HepG2 (cell line): ENCODE measurements at regions not wholly inside any gene's neighbourhood (a gene's known extent, or its start where the extent isn't known, plus 50 kb on each side); places are given as distances from the start of the nearest gene placed in this dataset.

ENCODE experiments used
- CTCF ChIP-seq: sonication (generic); formaldehyde crosslinking; IDR thresholded peaks from 2 replicates; pipeline ENCODE4 v1.5.0; 2020; ENCODE audit warnings: mild to moderate bottlenecking, missing genetic modification reagents, moderate library complexity
- FOXA3 ChIP-seq: IDR thresholded peaks from 2 replicates; pipeline ENCODE4 v1.6.1; 2016; ENCODE audit warnings: missing genetic modification reagents, missing compliant biosample characterization
- TRIM24 ChIP-seq: sonication (generic); formaldehyde crosslinking; IDR thresholded peaks from 2 replicates; pipeline ENCODE4 v1.8.0; 2022; ENCODE audit warnings: mild to moderate bottlenecking, missing genetic modification reagents

DNA sequence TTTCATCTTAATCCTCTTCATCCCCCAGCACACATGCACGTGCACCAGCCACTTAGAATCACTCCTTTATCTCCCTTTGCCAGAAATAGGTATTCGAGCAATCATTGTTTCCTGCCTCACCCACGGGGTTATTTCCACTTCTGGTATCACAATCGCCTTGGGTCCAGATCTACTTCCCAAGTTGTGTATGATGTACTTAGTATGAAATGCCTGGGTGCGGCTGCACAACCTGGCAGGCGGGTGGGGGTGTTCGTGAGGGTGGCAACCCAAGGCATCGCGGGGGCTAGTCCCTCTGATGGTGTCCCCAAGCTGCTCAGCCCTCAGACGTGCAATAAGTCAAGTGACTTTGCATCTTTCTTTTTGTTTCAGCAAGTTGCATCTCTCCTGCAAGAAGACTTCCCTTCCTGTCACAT is 475.6 kb downstream of the MIAT start:
- TF ChIP-seq CTCF (CRISPR knock-in tag) (no peak), TRIM24 (CRISPR knock-in tag) (no peak), FOXA3 (no peak)
